ENCODE measurements at regions not wholly inside any gene's neighbourhood (a gene's known extent, or its start where the extent isn't known, plus 50 kb on each side); places are given as distances from the start of the nearest gene placed in this dataset.

DNA sequence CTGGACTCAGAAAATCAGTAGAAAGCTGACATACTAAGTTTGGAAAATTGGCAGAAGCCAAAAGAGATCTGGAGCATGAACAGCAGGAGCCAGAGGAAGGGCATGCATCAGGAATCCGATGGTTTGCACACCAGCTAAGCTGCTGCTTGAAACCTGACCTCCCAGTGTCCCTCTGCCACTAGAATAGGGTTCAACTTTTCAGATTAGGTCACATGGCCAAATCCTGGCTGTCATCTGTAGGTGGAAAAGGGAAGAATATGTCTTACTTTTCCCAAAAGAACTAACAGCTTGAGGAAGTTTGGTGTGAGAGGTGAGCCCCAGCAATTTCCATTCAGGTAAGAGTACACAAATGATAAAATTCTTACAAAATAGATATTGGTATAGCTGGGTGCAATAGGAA, 732.6 kb downstream of the RERGL start:
- no peaks in the 10 kb centered on the region for H3K9me3 ChIP-seq
- ChIA-PET POLR2A (no interaction called here), CTCF (interaction anchor here (0.6 kb wide), 1 partner anchor 1458 kb away, joined by 3 read pairs; no protein-coding TSS in a partner anchor)
- no peaks in the 10 kb centered on the region for H3K4me1 ChIP-seq
- 76% methylated on average over 1 of the region's 1 CpG for WGBS (ENCODE audit: missing lambda C conversion rate)
- TF ChIP-seq NFE2L2 (conservative IDR thresholded peaks at IDR 0.05; ENCODE audit: low read length) (no peak), POLR2A (IDR thresholded peaks at IDR 0.05; ENCODE audit: low read length) (no peak), EHF (CRISPR knock-in tag; IDR thresholded peaks at IDR 0.05) (no peak), RCOR1 (IDR thresholded peaks at IDR 0.05; ENCODE audit: low read depth, low read length) (no peak), RAD21 (conservative IDR thresholded peaks at IDR 0.05 in 1 of 2, IDR thresholded peaks at IDR 0.05 in 1 of 2) (no peak), POLR2AphosphoS2 (conservative IDR thresholded peaks at IDR 0.05; ENCODE audit: low read length) (no peak), RARB (CRISPR knock-in tag; IDR thresholded peaks at IDR 0.05) (no peak), RFX5 (IDR thresholded peaks at IDR 0.05) (no peak), ZFP36 (IDR thresholded peaks at IDR 0.05; ENCODE audit: borderline replicate concordance, partially characterized antibody) (no peak), FOXS1 (CRISPR knock-in tag; IDR thresholded peaks at IDR 0.05) (no peak), MAX (IDR thresholded peaks at IDR 0.05) (no peak)
- no peak for FAIRE-seq
- no peak overlapping the region for H3K4me2 ChIP-seq
- H3K4me3 ChIP-seq, result no peak overlapping the region
- ATAC-seq, result no peak
- DNase-seq (ENCODE audit: low read depth in 1 of 2, low spot score in 1 of 2), result no peak
- no peak overlapping the region for H3K27ac ChIP-seq

DNA sequence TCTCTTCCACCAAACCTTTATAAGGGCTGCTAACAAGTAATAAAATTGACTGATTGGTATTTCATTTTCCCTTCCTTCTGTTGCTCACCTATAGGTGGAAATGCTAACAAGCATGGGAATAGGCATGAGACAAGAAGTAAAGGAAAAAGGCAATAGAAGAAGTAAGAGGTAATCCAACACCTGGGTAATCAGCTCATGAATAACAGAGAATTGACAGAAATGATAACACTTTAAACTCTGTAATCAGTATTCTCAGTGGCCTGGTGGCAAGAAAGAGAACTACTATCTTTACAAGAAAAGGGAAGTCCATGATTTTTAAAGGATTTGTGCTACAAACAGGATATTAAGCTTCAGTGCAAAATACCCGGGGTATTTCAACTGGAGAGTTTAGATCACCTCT, 737.8 kb downstream of the RERGL start:
- POLR2A ChIA-PET, result no interaction called here
- ATAC-seq, result no peak
- FAIRE-seq, result no peak
- no peaks in the 10 kb centered on the region for H3K4me1 ChIP-seq
- WGBS (ENCODE audit: missing lambda C conversion rate), result 23% methylated on average over 1 of the region's 1 CpG
- H3K4me3 ChIP-seq, result no peak overlapping the region
- CTCF ChIA-PET, result no interaction called here
- no peak for DNase-seq (ENCODE audit: low read depth in 1 of 2, low spot score in 1 of 2)
- H3K9me3 ChIP-seq, result no peaks in the 10 kb centered on the region
- no peak overlapping the region for H3K27ac ChIP-seq
- TF ChIP-seq BHLHE40 (IDR thresholded peaks at IDR 0.05; ENCODE audit: low read depth, low read length) (no peak), E2F6 (IDR thresholded peaks at IDR 0.05; ENCODE audit: borderline replicate concordance, low read depth) (no peak), FOSB (CRISPR knock-in tag; IDR thresholded peaks at IDR 0.05) (no peak), MAZ (IDR thresholded peaks at IDR 0.05; ENCODE audit: borderline replicate concordance, low read depth, low read length) (no peak), HMGXB4 (CRISPR knock-in tag; IDR thresholded peaks at IDR 0.05; ENCODE audit: borderline replicate concordance) (no peak), MAX (IDR thresholded peaks at IDR 0.05) (no peak), HEYL (CRISPR knock-in tag; IDR thresholded peaks at IDR 0.05) (no peak), JUN (IDR thresholded peaks at IDR 0.05) (no peak), RCOR1 (IDR thresholded peaks at IDR 0.05; ENCODE audit: low read depth, low read length) (no peak), MAFK (IDR thresholded peaks at IDR 0.05; ENCODE audit: partially characterized antibody) (no peak), FOSL2 (IDR thresholded peaks at IDR 0.05) (no peak), FOSL2 (CRISPR knock-in tag; IDR thresholded peaks at IDR 0.05) (no peak), HOXB13 (CRISPR knock-in tag; IDR thresholded peaks at IDR 0.05; ENCODE audit: low read depth) (no peak)
- no peak overlapping the region for H3K4me2 ChIP-seq

GRCh38 chr12:17348311-17348710, 741.7 kb downstream of the RERGL start:
- no peak overlapping the region for H3K4me3 ChIP-seq
- DNase-seq (ENCODE audit: low read depth in 1 of 2, low spot score in 1 of 2) (no peak), ATAC-seq (no peak), FAIRE-seq (peak; percentile 51)
- H3K4me2 ChIP-seq, result no peak overlapping the region
- no peak overlapping the region for H3K27ac ChIP-seq
- no peaks in the 10 kb centered on the region for H3K9me3 ChIP-seq
- ChIA-PET POLR2A (no interaction called here), CTCF (no interaction called here)
- TF ChIP-seq HOXB5 (CRISPR knock-in tag; IDR thresholded peaks at IDR 0.05) (no peak), NFE2L2 (conservative IDR thresholded peaks at IDR 0.05; ENCODE audit: low read length) (no peak), EHMT2 (IDR thresholded peaks at IDR 0.05; ENCODE audit: low read depth) (no peak), KDM5A (IDR thresholded peaks at IDR 0.05) (no peak), MAX (IDR thresholded peaks at IDR 0.05) (no peak), HDAC2 (IDR thresholded peaks at IDR 0.05) (no peak), PHF8 (IDR thresholded peaks at IDR 0.05; ENCODE audit: borderline replicate concordance, low read depth) (no peak), CEBPB (IDR thresholded peaks at IDR 0.05) (no peak), FOSL2 (IDR thresholded peaks at IDR 0.05) (no peak), FOSL2 (CRISPR knock-in tag; IDR thresholded peaks at IDR 0.05) (no peak), E2F6 (IDR thresholded peaks at IDR 0.05; ENCODE audit: borderline replicate concordance, low read depth) (no peak), GATA3 (IDR thresholded peaks at IDR 0.05; ENCODE audit: borderline replicate concordance) (no peak)
- TF ChIP-seq, protein P1, sequence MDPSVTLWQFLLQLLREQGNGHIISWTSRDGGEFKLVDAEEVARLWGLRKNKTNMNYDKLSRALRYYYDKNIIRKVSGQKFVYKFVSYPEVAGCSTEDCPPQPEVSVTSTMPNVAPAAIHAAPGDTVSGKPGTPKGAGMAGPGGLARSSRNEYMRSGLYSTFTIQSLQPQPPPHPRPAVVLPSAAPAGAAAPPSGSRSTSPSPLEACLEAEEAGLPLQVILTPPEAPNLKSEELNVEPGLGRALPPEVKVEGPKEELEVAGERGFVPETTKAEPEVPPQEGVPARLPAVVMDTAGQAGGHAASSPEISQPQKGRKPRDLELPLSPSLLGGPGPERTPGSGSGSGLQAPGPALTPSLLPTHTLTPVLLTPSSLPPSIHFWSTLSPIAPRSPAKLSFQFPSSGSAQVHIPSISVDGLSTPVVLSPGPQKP (IDR thresholded peaks at IDR 0.05; ENCODE audit: low read depth, low read length), result no peak
- no peaks in the 10 kb centered on the region; the same call in 2 of the 3 replicates for H3K4me1 ChIP-seq
